Stimulated activated CD4-positive, alpha-beta T cell treated with anti-CD3 and anti-CD28 coated beads, Interleukin-12 subunit alpha, Interleukin-12 subunit beta, amount 100 ng/mL, for 48 hours (primary cell): ENCODE measurements at regions not wholly inside any gene's neighbourhood (a gene's known extent, or its start where the extent isn't known, plus 50 kb on each side); places are given as distances from the start of the nearest gene placed in this dataset.
"Not testable (repeated sequence)": the region's sequence is repeated elsewhere in the genome, so short reads cannot be mapped to it uniquely, and the experiment has no call there.

Experiments
- DNase-seq, 3 donors: peaks; one replicate each; pipeline ENCODE4 v3.0.0-alpha.2; 2020; ENCODE audit warnings: low read depth in 2 of 3, low spot score in 1 of 3

DNA sequence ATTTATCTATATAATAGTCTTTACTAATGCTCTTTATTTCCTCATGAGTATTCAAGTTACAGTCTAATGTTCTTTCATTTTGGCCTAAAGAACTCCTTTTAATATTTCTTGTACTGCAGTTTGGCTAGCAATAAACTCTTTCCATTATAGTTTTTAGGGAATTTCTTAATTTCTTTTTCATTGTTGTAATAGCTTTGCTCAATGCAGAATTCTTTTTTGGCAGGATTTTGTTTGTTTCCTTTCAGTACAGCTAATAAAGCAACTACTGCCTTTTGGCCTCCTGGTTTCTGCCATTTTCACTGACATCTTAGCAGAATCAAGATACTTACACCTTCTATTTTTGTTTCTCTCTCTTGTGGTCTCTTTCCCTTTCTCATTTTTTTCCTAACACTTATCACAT lies 390.4 kb upstream of the RGPD4 start:
- DNase-seq = no peak

DNA sequence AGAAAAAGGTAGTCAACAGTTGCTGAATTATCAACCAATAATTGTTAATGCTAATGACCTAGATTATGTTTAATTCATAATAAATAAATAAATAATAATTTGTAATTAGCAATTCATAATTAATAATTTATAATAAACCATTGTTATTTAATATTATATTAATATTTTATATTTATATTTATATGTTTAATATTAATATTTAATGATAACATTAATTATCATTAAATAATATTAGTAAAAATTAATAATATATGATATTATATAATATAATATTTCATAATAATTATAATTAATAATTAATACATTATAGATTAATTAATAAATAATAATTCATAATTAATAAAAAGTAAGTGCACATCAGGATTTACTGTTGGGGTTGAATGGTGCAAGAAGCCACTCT lies 389.4 kb upstream of the RGPD4 start:
- DNase-seq = no peak

DNA sequence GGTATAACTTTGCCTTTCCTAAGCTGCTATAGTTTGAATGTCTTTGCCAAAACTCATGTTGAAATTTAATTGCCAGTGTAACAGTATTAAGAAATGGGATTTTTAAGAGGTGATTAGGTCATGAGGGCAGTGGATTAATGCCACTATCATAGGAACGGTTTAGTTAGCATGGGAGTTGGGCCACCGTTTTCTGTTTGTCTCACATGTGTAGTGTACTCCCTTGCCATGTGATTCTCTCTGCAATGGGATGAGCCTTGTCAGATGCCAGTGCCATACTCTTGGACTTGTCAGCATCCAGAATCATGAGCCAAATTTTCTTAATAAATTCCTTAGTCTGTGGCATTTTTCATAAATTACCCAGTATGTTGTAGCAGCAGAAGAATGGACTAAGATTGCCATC lies 388.9 kb upstream of the RGPD4 start:
- no peak for DNase-seq

DNA sequence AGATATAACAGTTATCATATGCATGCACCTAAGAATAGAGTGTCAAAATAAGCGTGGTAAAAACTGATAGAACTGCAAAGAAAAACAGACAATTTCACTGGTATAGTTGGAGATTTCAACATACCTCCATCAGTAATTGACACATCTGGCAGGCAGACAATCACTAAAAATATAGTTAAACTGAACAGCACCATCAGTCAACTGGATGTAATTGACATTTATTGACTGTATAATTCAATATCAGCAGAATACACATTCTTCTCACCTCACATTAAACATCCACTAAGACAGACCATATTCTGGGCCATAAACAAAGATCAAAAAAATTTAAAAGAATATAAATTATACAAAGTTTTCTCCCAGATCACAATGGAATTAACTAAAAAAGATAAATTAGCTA lies 378.5 kb upstream of the RGPD4 start:
- DNase-seq = no peak

DNA sequence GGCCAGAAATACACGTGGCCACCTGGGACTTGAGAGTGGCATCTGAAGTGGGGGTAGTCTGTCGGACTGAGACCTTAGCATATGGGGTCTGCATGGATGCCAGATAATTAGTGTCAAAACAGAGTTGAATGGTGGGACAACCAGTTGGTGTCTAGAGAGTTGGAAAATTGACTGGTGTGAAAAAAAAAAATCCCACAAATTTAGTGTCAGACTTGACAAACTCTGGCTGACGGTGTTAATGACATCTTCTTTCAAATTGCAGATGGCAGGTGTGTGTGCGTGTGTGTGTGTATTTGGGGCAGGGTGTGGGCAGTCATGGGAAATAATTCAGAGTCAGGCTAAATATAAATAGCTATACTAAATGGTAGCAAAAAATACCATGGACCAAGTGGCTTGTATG lies 365.4 kb upstream of the RGPD4 start:
- no peak for DNase-seq

DNA sequence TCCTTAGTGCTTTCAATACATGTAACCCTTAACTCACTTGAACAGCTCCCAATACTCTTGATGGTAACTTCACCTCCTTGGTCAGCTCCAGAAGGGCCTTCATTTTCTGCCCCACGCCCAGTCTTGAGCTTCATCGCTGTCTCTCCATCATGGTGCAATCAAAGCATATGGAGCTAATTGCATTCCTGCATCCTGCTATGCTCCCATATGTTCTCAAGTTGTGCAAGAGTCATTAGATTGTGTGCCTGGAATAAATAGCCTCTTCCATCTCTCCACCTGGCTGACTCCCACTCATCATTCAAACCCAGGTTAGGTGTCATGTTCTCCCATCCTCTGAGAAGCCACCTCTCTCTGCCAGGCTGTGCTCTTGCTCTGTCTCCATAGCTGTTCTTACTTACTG lies 364.5 kb upstream of the RGPD4 start:
- no peak for DNase-seq

DNA sequence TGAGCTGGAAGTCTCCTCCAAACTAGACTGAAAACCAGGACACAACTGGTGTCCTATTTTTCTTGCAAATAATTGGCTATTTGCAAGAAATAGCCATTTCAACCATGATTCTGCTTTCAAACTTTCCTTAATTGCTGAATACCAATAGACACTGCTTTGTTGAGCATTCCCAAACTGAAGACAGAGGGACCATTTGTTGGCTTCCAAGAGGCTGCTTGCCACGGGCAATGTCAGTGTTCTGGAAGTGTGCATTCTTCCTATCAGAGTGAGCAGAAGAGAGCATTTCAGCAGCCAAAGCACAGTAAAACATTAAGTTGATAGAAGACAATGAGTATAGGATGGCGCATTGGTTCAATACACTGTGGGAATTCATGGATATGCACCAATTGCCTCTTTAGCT lies 360.5 kb upstream of the RGPD4 start:
- DNase-seq = no peak

DNA sequence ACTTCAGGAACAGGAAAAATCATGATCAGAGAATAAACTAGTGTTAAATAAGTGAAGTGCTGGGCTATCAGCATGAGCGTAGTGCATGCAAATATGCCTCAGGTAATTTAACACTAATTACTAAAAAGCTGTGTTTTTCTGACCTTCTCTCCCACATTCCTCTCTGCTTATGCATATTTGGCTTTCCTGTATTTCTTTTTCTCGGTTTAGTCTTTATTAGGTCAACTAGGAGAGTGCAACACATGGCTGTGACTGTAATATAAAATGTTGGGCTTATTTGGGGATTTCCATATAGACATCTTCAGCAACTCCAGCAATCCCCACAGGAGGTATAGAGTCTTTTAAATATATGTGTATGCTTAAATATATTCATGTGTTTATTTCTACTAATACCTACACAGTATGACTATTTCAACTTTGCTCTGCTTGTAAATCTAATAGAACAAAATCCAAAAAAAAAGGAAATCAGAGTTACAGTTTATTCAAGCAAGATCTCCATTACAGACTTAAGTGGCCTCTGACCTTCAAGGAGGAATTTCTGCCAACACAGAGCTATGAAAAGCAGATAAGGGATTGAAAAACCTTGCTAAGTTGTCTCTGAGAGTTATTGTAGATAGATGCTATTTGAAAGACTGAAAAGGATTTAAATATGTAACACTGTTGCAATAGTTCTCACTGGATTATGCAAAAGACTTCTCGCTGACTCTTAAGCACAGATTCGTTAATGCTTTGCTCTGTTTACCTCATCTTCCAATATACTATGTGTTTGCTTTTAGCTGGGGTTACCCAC lies 359.5 kb upstream of the RGPD4 start:
- DNase-seq = no peak

DNA sequence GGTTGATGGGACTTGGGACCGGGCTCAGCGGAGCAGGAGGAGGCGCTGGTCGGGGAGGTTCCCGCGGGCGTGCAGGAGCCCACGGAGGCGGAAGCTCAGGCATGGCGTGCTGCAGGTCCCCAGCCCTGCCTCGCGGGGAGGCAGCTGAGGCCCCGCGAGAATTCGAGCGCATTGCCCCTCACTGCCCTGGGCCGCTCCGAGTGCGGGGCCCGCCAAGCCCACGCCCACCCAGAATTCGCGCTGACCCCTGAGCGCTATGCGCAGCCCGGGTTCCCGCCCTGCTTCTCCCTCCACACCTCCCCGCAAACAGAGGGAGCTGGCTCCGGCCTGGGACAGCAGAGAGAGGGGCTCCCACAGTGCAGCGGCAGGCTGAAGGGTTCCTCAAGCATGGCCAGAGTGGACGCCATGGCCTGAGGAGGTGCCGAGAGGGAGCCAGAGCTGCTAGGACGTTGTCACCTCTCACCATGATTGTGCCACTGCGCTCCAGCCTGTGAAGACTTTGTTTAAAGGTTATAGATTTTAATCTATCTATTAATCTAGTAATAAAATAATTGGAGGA lies 357.2 kb upstream of the RGPD4 start:
- DNase-seq = no peak

DNA sequence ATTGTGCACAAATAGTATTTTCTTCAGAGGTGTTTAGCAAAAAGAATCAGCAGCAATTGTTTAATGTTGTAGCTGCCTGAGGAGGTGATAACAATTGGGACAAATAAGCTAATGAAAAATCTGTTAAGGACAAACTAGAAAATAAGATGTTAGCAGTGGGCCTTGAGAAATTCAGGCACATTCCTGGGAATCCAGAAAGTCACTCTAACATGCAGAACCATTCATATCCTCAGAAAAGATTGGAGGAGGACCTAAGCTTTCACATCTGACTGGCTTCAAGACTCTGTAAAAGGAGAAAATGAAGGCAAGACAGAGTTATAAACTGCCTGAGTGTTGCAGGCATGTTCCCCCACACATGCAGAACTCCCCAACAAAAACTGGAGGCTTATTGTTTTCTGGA lies 353.5 kb upstream of the RGPD4 start:
- DNase-seq = no peak

DNA sequence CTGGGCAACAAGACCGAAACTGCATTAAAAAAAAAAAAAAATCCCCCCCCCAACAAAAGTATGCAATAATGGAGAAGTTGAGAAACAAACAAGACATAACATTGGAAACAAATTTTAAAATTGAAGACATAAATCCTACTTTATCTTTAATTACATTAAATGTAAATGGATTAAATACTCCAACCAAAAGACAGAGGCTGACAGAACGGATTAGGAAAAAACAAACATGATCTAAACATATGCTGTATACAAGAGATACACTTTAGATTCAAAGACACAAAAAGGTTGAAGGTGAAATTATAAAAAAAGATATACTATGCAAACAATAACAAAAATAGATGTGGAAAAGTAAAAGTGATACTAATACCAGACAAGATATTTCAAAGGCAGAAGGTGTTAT lies 350.8 kb upstream of the RGPD4 start:
- DNase-seq = no peak

DNA sequence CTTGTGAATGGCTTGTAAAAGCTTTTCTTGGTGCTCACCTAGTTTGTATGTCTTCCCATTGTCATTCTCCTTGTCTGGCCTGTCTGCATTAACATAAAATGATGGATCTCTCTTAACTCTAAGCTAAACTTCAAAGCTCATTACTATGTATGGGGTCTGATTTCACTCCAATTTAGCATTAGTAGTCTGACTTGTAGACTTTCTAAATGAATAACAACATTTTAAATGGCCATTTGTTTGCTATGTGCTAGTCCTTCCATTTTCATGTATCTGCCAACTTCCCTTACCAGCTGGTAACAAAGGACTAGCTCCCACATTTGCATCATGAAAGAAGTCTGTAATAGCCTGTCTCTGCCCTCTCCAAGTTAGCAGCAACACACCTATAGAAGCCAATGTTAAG lies 324.2 kb upstream of the RGPD4 start:
- no peak for DNase-seq

DNA sequence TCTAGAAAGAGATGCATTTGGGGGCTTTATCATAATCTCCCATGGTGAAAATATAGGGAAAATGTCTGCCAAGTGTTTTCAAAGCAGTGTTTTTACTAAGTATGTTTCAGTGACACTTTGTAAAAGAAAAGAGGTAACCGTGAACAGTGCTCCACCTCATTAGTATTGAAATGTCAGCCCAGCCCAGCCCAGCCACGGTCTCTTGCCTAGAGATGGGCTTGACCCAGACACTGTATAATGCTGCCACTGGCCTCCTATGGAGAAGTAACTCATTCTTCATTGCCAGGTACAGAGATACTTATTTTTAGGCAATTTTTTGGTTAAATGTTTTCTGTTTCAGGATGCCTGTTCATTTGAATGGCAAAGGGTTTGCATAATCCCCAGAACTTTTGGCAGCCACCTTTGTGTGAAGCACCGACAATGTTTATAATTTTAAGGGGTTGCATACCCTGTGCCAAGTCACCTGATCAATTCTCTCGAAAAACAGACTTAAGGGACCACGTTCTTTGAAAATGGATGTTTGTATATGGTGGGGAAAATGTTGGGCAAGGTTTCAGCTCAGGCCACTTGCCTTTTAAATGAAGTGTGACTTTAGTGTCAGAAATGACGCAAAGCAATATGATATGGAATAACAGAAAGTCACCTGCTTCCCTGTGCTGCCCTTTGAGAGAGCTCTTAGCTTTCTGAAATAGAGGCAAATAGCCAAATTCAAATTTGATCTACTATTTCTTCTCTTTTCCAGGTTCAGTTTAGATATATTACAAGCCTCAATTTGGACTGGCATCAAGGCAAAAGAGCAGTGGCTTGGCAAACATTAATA lies 314.5 kb upstream of the RGPD4 start:
- DNase-seq = no peak

DNA sequence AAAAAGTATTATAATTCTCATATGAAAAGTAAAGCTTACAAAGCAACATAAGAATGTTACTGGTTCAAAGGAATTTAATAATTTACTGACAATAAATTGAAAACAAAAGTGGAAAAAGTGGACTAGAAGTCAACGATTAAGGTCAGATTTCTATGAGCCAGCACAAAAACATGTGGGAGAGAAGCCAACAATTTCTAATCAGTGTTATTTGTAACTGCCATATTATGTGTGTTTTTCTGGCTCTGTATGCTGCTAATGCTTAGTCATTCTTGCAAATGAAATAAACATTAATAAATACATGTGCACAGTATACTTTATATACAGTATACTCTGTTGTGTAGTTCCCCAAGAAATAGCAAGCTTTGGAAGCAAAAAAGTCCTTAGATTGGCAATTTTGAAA lies 301.3 kb upstream of the RGPD4 start:
- no peak for DNase-seq

DNA sequence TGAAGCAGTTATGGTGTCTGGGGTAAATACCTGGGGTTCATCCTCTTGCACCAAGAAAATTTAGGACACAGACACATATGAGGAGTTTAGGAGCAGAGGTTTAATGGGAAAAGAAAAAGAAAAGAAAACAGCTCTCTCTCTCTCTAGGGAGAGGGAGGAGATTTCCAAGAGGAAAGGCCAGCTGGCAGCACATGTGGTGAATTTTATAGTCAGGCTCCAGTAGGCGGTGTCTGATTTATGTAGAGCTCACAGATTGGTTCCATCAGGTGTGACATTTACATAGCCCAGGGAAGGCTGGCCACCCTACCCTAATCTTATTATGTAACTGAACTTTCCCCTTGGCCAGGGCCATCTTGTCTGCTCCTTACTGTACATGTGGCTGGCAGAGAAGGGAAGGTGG lies 297.5 kb upstream of the RGPD4 start:
- no peak for DNase-seq

DNA sequence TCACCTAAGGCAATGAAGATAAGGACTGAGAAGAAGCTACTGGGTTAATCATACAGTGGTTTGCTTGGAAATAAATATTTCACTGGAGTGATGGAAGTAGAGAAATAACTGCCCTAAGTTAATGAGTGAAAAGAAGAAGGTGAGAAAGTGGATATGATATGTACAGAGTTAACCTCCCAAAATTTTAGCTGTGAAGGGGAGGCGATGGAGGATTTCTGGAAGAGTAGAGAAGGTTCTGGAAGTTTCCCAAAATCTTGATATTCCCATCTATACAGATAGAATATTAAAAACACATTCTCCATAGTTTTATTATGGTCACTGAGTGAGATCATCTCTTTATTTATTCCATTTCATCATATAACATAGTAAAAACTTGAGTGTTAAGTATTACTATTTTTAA lies 296.6 kb upstream of the RGPD4 start:
- DNase-seq = no peak

DNA sequence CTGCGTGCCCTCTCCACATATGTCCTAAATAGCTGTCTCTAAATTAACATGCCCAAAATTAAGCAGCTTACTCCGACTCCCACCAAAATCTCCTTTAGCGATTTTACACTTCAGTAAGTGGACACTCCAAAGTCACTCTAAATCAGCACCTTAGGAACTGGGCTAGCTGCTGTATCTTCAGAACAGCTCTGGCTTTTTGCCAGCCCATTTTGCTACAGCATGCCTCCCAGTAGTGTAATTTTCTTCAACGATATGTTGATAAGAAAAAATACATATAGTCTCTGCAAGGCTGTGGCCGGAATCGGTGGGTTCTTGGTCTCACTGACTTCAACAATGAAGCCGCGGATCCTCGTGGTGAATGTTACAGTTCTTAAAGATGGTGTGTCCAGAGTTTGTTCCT lies 291.8 kb upstream of the RGPD4 start:
- DNase-seq = no peak

DNA sequence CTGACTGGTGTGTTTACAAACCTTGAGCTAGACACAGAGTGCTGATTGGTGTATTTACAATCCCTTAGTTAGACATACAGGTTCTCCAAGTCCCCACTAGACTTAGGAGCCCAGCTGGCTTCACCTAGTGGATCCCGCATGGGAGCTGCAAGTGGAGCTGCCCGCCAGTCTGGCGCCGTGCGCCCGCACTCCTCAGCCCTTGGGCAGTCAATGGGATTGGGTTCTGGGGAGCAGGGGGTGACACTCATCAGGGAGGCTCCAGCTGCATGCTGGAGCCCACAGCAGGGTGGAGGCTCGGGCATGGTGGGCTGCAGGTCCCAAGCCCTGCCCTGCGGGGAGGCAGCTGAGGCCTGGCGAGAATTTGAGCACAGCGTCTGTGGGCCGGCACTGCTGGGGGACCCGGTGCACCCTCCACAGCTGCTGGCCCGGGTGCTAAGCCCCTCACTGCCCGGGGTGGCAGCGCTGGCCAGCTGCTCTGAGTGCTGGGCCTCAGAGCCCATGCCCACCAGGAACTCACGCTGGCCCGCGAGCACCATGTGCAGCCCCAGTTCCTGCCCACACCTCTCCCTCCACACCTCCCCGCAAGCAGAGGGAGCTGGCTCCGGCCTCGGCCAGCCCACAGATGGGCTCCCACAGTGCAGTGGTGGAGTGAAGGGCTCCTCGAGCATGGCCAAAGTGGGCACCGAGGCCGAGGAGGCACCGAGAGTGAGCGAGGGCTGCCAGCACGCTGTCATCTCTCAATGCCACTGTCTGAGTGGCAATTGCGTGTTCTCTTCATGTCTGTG lies 290.6 kb upstream of the RGPD4 start:
- not testable (repeated sequence) for DNase-seq

DNA sequence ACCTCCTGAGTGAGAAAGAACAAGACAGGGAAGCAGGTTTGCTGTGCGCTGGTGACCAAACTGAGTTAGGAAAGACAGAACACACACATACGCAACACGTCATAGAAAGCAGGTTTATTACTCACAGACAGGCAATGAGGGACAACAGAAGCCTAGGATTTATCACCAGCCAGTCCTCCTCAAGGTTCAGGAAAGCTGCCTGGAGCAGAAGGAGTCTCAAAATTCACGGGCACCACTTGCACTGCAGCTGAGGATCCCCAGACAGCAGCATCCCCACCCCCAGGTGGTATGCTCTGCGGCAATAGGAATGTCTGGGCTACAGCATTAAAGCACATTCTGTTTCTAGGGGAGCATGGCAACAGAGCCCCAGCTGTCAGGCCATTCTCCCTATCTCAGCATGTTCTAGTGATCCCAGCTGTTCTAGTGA lies 284.4 kb upstream of the RGPD4 start:
- DNase-seq = no peak

DNA sequence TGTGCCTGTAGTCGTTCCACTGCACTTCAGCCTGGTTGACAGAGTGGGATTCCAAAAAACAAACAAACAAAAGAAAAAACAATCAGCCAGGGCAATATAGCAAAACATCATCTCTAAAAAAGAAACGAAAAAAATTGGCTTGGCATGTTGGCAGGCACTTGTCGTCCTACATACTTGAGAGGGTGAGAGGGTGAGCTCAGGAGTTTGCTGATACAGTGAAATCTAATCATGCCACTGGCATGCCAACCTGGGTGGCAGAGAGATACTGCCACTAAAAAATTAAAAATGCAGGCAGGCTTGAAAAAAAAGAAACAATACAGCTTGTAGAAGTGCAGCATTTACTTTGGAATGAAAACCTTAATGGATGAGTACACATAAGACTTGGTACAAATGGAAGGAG lies 282.9 kb upstream of the RGPD4 start:
- DNase-seq = no peak

DNA sequence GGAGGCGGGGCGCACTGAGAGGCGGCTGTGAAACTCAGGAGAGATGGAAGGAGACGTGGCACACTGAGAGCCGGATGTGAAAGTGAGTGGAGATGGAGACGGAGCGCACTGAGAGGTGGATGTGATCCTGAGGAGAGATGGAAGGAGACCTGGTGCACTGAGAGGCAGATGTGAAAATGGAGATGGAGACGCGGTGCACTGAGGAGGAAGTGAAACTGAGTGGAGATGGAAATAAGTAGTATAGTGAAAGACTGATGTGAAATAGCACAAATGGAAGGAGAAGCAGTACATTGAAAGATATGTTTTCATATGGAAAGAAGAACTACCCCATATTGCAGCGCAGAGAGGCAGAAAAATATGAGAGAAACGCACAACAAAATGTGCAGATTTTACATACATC lies 281.6 kb upstream of the RGPD4 start:
- no peak for DNase-seq

DNA sequence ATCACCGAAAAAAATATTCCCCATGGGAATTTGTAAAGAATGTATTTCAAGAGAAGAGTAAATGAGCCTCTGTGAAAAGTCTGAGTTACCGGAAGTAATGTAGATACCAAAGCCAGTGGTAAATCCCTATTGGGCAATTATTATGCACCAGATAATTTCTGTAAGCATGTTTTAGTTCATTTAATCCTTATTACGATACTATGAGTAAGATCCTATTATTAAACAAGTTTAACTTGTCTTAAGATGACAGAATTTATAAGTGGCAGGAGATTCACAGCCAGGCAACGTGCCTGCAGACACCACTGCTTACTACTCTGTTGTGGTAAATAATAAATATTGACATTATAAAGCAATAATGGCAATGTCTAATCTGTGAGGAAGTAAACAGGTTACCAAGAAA lies 280.8 kb upstream of the RGPD4 start:
- no peak for DNase-seq
